HG03460 (cell line): ENCODE measurements at regions not wholly inside any gene's neighbourhood (a gene's known extent, or its start where the extent isn't known, plus 50 kb on each side); places are given as distances from the start of the nearest gene placed in this dataset.
"Not testable (repeated sequence)": the region's sequence is repeated elsewhere in the genome, so short reads cannot be mapped to it uniquely, and the experiment has no call there.

Experiments used
- ATAC-seq: cut with Tn5 transposase; IDR thresholded peaks from one replicate; pipeline ENCODE4 v1.9.1; 2021; ENCODE audit not compliant: unreplicated experiment

DNA sequence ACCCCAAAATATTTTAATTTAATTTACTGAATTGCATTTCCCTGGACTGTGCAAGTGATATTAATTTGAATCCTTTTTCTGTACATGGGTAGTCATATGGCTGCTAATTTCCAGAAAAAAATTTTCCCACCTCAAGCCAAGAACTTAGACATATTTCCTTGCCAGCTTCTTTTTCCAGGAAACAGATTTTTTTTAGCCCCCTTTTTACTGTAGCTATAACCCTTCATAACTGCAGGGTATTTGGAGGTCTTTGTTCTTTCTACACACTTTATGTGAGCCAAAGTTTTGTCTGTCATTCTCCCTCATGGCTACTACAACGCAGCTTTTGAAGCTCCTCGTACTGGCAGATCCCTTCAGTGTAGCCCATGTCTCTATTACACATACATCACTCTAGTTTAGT is 261.2 kb upstream of the PIK3R1 start:
- ATAC-seq = no peak

DNA sequence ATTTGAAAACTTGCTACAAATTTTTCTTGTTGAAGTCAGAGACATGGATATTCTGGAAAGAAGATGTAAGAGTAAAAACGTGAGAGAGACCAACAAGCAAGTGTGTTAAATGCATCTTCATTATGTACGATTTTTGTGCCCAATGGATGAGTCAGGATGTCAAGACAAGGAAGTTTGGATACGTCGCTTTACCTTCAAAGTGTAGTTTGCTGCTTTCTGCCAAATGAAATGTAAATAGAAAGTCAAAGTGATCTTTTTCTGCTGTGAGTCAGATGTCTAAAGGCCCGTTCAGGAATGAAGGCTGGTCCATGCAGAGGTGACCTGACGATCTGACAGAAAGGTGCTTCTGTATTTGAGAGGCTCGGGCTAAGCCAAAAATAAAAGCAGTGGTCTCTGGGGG is 273.1 kb upstream of the PIK3R1 start:
- no peak for ATAC-seq

DNA sequence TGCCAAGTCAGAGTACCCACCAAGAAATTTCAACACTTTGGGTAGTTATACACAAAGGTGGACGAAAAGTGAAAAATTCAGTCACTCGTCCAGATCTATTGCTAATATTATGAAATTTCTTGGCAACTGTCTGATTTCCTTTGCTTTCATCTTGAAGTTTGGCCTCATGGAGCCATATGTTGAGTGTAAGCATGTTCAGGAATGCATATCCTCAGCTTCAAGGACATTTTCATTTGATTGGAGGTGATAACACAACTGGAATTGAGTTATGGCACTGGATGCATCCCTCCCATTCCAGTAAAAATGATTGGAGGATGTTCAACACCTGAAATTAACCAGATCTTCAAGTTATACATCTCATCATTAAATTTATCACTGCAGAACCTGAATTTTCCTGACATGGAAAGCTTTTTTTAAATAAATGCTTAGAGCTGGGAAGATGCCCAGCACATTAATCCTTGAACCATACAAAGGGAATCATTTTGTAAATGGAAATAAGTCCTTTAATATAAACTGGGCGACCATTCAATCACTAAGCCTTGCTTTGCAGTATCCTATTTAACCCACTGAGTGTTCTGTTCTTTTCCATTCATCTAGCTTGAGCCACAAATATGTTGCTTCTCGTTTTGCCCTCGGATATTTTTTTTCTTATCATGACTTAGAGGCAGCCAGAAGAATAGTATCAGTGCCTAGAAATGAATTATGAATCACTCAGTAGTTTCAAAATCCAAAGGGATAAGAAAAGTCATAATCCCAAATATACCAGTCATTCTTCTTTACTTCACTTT is 273.7 kb upstream of the PIK3R1 start:
- ATAC-seq = no peak

DNA sequence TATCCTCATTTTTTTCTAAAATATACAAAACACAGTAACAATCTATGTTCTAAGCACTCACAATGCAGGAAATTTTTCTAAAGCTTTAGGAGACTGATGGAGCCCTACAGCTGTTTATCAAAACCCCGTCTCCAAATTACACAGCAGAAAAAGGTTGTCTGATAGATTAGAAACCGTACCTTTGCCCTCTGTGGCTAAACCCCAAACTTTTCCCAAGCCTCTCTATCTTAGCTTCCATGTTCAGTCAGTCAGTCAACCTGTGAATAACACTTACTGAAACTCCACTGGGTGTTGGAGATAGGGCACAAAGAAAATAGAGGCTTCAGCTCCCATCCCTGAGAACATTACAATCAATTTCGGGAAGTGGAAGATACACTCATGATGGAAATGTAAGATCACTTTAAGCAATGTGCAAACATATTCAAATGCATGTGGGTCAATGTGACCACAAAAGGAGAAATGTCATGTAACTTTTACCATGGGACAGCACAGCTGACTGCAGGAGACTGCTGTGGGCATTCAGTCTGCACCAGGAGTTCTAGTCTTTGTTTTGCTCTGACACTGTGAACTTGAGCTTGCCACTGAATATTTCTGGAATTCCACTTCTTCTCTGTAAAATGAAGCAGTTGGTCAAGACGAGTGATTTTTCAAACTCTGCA is 279.5 kb upstream of the PIK3R1 start:
- ATAC-seq = no peak

DNA sequence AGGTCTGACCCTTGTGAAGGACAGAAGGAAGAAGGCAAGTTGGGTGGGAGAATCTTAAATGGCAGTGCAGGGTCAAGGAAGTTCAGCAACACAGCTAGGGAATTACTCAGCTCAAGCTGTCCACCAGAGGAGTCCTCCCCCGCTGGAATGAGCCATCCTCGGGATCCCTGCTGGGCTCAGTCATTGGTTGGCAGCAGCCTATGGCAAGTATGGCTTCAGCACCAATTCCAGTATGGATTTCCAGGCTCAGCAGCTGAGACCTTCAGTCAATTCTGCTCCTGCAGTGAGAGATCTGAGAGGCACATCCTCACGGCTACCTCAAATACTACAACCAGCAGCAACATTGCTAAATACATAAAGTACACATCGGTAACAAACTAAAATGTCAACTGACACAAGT is 280.6 kb upstream of the PIK3R1 start:
- ATAC-seq = no peak

DNA sequence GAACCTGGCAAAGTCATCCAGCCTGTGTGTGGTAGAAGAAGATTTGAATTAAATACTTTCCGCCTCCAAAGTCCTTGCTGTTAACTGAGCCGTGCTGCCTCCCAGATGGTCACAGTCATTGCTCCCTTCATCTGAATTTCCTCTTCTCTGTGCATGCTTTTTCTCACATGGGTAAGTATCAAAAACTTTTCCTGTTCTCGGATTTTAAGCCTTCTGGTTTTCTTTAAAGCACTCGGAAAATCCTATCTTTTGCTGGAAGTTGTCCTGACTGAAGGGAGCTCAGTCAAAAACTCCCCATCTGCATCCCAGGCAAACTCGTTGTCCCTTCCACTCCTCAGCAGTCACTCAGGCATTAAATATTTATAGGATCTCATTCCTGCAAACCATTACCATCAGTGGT is 290.0 kb upstream of the PIK3R1 start:
- no peak for ATAC-seq

DNA sequence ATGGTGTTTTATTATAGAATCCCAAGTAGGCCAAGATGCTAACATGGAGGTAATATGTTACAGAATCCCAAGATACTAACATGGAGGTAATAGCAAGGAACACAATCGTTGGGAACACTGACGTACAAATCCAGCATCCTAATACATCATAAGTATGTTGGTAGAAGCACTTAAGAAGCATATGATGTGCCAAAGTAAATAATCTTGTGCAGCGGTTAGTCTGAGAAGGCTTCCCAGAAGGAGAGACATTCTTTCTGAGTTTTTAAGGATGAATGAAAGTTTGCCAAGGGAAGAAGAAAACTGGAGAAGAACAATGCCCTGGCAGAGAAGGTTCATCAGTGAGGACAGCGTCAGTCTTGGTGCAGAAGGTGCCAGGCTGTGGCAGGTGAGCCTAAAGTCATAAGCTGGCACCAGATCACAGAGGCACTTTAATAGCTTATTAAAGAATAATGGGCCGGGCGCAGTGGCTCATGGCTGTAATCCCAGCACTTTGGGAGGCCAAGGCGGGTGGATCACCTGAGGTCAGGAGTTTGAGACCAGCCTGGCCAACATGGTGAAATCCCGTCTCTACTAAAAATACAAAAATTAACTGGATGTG is 294.5 kb upstream of the PIK3R1 start:
- no peak for ATAC-seq

DNA sequence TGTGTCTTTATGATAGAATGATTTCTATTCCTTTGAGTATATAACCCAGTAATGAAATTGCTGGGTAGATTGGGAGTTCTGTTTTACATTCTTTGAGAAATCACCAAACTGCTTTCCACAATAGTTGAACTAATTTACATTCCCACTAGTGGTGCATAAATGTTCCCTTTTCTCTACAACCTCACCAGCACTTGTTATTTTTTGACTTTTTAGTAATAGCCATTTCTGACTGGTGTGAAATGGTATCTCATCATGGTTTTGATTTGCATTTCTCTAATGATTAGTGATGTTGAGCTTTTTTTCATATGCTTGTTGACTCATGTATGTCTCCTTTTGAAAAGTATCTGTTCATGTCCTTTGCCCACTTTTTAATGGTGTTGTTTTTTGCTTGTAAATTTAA is 296.0 kb upstream of the PIK3R1 start:
- not testable (repeated sequence) for ATAC-seq

DNA sequence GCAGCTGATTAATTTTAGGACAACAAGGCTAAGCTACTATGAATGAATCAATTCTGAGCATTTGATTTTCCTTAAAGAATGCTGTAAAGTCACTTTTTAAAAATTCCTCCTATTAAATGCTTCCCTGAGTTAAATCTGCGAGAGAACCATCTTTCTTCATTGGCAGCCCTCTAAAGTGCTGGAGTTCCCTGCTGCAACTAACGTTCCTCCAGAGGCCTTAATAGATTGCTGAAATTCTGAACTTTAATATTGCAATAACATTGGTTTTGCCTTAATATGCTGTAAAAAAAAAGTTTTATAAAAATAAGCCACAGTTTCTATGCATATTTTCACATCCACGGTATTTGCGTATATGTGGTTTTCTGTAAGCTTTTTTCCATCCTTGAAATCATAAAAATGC is 298.0 kb upstream of the PIK3R1 start:
- ATAC-seq = no peak

DNA sequence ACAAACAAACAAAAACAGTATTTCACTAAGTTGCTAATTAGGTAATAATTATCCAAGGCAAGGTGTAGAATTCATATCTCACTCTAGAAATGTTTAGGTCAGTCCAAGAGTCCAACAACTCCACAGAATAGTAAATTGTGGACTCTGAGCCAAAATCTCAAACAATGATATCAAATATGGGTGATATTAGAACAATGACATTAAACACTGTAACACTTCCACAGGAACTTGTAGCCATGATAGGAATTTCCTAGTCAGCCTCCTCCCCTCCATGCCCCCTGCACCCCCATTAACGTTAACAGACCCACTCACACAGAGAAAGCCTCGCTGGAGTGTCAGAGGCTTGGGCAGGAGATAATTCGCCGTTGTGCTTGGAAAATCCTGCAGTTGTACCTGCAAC is 305.0 kb upstream of the PIK3R1 start:
- ATAC-seq = no peak

DNA sequence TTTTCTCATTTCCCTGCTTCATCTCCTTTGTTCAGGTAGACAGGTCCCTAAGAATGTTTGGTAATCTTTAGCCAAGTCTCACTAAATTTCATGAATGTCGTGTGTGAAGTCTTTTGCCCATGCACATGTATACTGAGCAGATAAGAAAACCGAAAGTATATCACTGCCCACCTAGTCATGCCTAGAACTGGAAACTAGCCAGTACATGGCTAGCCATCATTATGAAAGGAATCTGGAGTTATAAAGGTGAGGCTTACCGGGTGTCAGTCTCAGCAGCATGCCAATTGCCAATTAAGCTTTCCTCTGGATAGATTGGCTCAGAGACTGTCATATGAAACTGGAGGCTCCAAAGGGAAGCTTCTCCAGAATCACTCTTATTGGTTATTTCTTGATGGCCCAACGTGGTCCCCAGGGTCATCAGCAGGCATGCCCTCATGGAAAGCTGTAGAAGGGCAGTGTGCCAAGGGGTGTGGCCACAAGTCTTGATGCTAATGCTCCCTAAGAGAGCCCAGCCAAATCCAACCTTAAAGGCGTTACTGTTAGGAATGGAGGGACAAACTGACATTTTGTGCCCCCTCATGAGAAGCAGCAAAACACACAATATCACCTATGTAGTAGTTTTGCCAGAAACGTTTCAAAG is 307.3 kb upstream of the PIK3R1 start:
- ATAC-seq = no peak

DNA sequence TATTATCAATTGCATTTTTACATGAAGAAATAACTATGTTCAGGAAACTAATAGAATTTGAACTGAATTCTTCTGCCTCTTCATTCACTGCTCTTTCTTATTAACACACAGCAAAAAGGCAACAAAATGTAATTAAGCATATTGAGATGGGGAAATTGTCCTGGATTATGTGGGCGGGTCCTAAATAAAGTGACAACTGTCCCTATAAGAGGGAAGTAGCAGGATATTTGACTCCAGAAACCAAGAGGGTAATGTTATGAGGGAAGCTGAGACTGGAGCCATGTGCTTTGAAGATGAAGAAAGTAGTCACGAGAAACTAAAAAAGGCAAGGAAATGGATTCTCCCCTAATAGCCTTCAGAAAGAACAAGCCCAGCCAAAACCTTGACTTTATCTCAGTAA is 311.2 kb upstream of the PIK3R1 start:
- no peak for ATAC-seq

DNA sequence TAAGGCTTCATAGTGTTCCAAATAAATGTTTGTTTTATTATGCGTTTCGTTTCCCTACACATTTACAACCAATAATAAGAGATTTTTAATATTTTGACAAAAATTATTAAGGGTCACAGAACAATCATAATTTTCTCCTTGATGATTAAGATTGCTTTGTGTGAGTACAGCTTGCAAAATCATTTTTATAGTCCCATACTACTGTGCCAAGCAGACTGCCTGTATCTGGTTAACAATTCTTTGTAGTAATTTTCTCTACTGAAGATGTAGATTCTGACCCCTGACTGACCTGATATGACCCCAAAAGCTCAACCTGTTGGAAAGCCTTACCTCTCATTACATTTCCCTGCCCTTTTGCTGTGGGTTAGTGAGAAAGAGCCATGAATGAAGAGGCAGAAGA is 311.9 kb upstream of the PIK3R1 start:
- no peak for ATAC-seq

DNA sequence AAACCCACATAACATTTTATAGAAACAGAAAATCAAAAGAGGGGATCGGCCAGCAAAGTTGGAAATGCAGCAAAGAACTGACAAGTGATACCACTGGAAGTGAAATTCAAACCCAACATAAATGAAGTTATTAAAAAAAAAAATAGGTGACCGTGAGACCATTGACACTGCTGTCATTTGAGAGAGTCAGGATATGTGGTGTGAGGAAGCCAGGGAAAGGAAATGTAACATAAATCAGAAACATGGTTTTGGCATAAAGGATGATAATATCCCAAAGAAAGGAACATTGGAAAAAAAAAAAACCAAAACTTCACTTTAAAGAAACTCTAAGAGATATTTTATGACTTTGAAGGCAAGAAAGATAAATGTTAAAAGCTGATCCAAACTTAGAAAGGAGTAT is 312.4 kb upstream of the PIK3R1 start:
- ATAC-seq = no peak

DNA sequence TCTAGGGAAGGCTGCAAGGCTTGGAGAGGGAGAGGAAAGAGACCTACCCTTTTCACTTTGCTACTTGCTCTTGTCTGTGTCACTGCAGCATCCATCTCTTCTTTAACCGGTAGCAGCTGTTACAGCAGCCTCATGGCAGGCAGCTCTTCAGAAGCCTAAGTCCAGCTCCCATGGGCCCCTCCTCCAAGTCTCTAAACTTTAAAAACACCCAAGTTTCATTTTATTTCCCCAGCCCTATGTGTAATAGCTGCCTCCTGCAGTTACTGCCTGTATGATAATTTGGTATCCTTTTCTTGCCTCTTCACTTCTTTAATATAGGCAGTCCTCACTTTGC is 313.1 kb upstream of the PIK3R1 start:
- no peak for ATAC-seq

DNA sequence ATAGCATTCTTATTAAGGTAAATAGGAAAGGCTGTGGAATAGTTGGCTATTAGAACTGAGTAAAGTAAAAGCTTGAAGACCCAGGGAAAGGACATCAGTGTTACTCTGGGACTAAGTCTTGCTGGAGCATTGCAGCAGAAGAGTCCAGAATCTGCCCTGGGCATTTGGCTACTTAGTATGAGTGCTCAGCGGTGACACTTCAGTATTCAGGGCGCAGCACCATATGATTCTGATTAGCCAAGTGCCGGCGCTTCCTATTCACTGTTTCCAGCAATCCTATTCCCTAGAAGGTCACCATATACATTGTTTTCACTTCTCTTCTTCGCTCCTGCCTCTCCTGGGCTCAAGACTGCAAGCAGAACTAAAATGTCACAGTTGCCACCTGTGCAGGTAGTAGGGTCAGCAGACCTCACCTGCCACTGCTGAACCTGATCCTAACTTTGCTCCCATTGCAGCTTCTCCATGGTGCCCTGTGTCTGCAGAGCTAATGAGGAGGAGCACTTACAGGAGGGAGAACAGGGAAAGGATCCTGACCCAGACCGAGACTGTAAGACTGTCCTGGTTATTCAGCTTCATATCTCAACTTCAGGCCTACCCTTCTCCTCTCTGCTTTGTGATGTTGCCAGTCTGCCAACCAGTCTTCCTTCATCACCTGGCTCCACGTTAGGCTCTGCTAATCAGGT is 313.6 kb upstream of the PIK3R1 start:
- no peak for ATAC-seq

DNA sequence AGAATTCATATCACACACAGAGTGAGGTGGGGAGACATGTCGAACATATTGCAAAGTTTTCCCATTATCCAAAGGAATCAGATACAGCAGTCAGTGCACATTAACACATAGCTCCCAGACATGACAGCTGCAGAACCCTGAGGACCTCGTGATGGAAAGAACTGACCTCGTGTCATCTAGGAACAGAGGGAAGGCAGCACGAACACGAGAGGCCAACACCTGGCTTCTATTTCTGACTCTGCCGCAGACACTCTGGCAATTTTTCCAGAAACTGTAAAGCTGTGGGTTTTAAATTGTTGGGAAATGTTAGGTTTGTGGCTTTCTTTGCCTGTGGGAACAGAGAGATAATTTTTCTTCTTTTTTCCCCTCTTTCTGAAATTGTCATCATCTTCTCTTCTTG is 315.0 kb upstream of the PIK3R1 start:
- ATAC-seq = no peak

DNA sequence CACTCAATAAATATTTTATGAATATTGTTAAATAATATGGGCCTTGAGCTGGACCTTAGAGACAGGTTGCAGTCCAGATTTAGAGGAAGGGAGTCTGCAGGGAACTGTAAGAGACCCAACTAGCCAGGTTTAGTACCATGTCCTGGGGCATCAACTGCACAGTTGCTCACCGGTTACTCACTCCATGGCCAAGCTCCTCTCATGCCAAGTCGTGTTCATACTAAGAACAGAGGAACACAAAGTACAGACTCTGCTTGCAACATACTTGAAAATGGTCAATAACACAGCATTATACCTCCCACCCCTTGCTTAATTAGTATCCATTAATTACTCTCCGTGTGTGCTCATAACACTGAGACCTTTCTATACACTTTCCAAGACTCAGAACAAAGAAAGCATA is 317.6 kb upstream of the PIK3R1 start:
- no peak for ATAC-seq

DNA sequence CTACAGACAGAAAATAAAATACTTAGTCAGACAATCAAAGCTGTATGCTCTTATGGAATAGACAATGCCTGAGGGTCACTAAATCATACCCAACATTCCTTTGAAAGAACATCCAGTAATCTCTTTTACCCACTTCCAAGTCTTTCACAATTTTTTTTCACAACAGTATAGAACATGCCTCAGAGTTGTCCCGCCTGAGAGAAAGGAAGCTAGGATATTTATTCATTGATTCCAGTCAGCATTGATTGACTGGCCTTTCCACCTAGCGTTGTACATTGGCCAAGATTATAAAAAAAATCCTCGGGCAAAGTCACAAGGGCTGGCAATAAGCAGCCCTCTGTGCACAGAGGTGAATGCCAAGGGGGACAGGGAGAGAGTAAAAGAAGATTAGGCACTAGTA is 318.1 kb upstream of the PIK3R1 start:
- ATAC-seq = no peak

DNA sequence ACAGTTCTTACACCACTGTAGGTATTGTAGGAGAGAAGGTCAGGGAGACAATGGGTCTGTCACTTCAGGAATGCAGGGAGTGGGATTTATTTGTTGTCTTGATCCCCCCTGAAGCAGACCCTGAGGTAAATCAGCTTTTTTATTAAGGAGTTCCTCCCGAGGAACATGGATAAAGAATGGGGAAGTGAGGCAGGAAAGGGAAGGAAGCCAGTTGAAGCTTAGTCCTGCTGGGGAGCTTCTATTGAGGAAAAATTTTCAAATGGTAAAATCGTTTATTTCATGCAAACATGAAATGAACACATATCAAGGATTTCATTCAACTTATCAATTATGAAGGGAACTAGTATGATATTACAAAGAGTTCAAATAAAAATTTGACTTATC is 318.6 kb upstream of the PIK3R1 start:
- no peak for ATAC-seq

DNA sequence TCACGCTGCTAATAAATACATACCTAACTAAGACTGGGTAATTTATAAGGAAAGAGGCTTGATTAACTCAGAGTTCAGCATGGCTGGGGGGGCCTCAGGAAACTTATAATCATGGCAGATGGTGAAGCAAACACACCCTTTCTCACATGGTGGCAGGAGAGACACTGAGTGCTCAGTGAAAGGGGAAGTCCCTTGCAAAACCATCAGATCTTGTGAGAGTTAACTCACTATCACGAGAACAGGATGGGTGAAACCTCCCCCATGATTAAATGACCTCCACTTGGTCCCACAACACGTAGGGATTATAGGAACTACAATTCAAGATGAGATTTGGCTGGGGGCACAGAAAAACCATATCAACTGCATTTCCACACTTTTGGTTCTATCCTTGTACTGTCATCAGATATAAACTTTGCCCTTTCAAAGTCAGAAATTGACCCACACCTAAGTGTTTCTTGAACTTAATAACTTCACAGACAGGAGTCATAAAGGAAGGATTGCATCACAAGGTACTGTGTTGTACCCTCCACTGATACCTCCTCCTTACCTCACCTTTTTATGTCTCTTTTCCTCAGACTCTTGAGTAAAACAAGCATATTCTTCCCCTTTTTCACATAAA is 319.1 kb upstream of the PIK3R1 start:
- no peak for ATAC-seq
